GM21723 (cell line): ENCODE measurements at regions not wholly inside any gene's neighbourhood (a gene's known extent, or its start where the extent isn't known, plus 50 kb on each side); places are given as distances from the start of the nearest gene placed in this dataset.
"Not testable (repeated sequence)": the region's sequence is repeated elsewhere in the genome, so short reads cannot be mapped to it uniquely, and the experiment has no call there.

Experiments used
- ATAC-seq: cut with Tn5 transposase; IDR thresholded peaks from one replicate; pipeline ENCODE4 v1.9.1; 2021; ENCODE audit warnings: mild to moderate bottlenecking, moderate library complexity; ENCODE audit not compliant: unreplicated experiment

GRCh38 chr4:83734576-83734975 lies 198.7 kb downstream of the GPAT3 start:
- ATAC-seq: no peak

DNA sequence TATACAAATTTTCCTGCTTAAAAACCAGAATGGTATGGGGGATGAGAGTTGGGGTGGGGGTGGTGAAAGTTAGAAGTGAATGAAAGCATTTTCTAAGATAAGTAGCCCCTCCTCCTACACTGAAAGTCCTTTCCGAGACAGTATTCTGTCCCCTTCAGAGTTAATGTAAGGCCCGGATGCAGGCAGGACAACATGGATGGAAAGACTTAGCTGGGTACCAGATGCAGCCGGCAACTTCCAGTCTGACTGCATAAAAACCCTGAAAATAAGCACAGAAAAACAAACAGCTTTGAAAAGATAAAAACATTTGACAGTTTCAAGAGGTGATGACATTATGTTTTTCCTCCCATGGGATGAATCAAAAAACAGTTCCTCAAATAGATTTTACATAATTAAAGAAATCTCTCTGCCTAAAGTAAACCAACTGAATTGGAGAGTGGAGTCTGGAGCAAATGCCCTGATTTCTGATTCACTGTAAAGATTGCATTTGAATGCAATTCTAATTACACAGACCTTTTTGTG lies 196.3 kb downstream of the GPAT3 start:
- no peak for ATAC-seq

GRCh38 chr4:83731609-83732008 lies 195.7 kb downstream of the GPAT3 start:
- ATAC-seq: no peak

- not testable (repeated sequence) for ATAC-seq
Observed at GRCh38 chr4:83730958-83731357, 195.1 kb downstream of the GPAT3 start.

- ATAC-seq: no peak
Observed at GRCh38 chr4:83728191-83728590, 192.3 kb downstream of the GPAT3 start.

DNA sequence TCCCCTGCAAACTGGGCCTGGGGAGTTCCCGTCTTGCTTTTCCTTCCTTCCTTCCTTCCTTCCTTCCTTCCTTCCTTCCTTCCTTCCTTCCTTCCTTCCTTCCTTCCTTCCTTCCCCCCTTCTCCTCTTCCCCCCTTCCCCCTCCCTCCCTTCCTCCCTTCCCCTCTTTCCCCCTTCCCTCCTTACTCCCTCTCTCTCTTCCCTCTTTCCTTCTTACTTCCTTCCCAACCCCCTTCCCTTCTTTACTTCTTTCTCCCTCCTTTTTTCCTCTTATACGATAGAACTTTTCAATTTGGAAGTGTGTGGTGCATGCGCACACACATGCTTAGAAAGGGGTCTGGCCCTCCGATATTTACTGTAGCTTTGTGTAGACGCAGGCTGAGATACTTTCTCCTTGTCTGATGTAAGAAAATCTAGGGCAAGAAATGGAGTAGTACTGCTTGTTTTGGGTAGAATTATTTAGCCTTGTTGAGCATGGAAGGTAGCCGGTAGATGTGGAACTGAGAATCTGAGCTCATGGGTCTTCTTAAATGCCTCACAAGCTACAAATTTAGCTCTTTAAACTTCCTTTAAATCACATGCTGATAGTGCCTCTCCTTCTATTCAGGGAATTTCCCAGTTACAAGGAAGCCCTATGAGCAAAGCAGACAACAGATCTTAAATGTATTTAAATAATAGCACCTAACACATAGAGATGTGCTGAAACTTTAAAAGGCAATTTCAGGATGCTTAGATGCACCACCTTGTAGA lies 189.6 kb downstream of the GPAT3 start:
- ATAC-seq: no peak

DNA sequence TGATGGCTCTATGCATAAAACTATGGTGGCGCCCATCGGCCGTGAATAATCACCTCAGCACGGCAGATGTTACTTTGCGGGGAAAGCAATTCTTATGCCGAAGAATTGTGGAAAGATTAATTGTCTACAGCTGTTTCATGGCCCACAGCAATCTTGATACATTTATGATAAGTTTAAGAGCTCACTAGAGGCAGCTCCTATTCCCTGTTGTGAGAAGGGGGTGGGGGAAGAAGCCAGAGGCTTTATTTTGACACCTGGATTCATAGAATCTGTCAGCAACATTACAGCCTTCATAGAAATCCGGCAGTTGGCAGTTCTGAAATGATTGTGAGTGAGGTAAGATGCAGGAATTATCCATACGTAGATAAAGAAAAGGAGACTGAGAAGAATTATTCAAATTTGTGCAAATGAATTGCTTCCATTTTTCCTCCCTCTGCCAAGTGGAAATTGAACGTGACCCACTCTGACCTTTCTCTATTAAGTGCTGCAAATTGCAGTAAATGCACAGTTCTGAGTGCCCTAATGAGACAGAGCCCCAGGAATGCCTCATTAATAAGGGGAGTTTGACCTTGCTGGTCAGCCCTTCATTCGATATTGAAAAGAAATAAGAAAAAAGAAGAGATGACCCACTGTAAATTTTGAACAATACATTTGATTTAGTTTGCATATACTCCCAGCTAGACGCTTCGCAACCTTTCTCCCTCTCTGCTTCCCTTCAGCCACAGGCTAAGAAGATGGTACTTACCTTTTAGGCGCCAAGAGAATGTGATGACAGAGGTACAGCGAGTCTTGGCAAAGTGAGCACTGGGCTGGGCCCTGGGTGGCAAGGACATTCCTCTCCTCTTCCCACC lies 188.8 kb downstream of the GPAT3 start:
- ATAC-seq: no peak

DNA sequence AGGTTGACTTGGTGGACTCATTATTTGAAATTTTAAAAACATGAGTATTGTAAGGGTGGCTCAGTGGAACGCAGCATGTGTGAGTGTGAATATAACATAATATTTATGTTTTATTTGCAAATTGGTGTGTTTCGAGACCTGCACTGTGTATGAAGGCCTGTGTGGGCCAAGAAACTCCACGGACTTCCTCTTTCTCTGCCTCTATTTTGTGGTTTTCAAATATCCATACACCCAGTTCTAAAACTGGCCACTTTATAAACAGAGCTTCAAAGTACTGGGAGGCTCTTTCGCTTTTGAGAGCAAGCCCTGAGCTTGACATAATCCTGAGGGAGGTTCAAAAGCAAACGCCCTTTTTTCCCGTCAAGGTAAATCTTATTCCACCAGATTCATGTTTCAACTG lies 187.7 kb downstream of the GPAT3 start:
- ATAC-seq: no peak

DNA sequence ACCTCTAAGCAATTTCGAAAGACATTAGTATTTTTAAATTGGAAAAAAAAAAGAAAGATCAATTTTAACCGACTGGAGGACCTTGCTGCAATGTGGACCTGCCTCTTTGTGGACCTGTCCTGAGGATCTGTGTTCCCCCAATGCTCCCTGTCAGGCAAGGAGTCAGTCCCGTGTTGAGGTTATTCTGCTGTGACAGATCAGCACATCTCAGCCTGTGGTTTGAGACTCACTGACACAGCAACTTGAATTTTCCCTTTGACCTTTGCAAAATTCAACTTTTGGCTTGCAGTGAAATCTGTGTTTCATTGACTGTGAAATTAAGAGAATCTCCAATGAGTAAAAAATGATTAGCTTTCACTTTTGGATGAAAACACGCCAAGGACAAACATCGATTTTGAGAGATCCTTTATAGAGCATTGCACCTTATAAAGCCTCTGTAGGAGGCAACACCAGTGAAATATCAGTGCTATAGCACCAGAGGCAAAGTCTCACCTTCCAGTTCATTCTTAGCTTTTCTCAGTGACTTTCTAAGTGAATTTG lies 186.9 kb downstream of the GPAT3 start:
- no peak for ATAC-seq

GRCh38 chr4:83716874-83717273 lies 181.0 kb downstream of the GPAT3 start:
- no peak for ATAC-seq

DNA sequence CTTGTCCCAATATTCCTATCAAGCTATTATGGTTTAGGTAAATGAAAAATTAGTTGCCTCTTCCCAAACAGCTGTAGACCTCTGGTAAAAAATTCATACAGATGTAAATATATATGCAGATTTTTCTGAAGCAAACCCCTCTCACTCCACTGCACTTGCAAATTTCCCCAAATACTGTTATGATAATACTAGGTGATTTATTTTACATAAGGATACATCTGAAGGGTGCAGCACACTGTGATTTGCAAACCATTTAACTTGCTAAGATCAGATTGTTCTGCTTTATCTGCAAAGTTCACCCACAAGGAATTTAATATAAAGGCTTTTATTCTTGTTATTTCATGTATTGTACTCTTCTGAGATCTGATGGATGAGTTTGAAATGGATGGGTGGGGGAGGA lies 177.0 kb downstream of the GPAT3 start:
- ATAC-seq: no peak

- ATAC-seq: no peak
Observed at GRCh38 chr4:83709627-83710026, 173.7 kb downstream of the GPAT3 start.

DNA sequence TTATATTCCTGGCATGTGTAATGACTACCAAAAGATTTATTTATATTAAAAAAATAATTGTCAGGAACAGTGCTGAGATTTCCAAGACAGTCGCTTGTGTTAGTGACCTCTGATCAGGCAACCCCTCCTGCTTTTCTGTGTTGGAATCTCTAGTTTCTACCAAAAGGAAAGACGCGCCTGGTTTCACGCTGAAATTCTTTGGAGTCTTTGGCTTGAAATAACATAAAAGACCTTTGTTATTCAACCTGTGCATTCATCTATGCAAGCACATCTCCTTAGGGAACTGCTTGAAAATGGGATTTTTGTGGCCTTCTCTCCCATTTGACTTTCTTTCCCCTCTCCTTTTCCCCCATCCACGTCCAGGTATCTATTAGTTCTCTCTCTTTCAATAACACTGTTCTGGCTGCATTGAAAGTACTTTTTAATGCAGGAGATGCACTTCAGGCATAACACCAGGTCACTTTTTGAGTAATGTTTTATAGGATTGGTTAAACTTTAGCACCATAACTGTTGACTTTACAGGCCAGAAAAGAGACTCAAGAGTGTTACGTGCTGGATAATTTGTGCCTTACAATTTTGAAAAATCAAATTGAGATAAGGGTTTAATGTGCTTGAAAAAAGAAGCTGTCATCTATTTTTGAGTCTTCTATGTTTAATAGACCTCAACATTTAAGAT lies 172.7 kb downstream of the GPAT3 start:
- no peak for ATAC-seq

GRCh38 chr4:83704786-83705185 lies 168.9 kb downstream of the GPAT3 start:
- no peak for ATAC-seq

GRCh38 chr4:83703752-83704151 lies 167.8 kb downstream of the GPAT3 start:
- ATAC-seq: no peak

- ATAC-seq: no peak
Observed at GRCh38 chr4:83701041-83701440, 165.1 kb downstream of the GPAT3 start.

DNA sequence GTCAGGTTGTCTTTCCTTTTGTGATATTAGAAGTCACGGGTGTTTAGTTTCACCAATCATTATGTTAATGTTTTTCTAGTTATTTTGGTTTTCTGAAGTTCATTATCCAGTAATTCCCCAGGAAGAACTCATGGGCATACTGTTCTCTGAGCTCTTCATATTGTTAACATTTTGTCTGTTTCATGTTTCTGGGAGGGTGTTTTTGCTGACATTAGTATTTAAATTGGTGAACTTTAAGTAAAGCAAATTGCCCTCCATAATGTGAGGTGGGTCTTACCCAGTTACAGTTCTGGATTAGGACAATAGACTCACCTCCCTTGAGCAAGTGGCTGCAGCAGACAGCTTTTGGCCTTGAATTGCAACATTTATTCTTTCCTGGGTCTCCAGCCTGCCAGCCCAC lies 163.4 kb downstream of the GPAT3 start:
- no peak for ATAC-seq

DNA sequence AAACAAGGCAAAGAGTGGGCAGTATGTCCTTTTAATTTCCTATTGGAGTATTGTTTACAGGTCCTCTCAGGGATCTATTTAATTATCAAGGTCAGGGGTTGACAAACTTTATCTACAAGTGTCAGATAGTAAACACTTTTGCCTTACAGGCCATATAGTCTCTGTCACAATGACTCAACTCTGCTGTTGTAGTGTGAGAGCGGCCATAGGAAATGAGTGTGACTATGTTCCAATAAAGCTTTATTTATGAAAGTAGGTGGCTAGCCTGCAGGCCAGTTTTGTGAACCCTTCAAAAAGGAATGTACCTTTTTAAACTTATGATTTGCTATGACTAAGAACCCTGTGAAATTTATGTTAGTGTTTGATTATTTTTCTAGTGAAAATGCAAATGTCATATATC lies 156.1 kb downstream of the GPAT3 start:
- ATAC-seq: no peak

DNA sequence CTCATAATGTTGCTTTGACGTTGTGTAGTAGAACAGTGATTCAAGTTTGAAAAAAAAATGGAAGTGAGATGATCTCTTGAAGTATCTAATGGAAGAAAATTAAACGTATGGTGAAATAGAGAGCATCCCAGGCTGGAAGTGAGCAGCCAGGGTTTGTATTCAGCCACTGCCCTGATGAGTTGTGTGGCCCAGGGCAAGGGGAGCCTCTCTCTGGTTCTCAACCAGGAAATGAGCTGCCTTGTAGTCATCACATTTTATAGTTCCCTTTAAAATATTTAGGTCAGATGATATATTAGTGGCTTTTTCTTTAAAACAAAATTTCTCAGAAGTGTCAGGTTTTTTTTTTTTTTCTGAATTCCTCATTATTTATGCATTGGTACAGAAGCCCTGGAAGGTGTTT lies 150.3 kb downstream of the GPAT3 start:
- no peak for ATAC-seq

- ATAC-seq: no peak
Observed at GRCh38 chr4:83679692-83680091, 143.8 kb downstream of the GPAT3 start.

GRCh38 chr4:83679254-83679653 lies 143.3 kb downstream of the GPAT3 start:
- ATAC-seq: no peak
